HEK293 (cell line): ENCODE measurements at regions not wholly inside any gene's neighbourhood (a gene's known extent, or its start where the extent isn't known, plus 50 kb on each side); places are given as distances from the start of the nearest gene placed in this dataset.

Experiments used
- CTCF ChIP-seq: fragments of 450-650 bp; formaldehyde crosslinking; IDR thresholded peaks from 2 replicates; pipeline ENCODE4 v1.5.1; 2016; ENCODE audit warnings: missing biosample characterization, missing genetic modification characterization
- PATZ1 ChIP-seq: fragments of 450-650 bp; formaldehyde crosslinking; IDR thresholded peaks from 2 replicates; pipeline ENCODE4 v1.5.1; 2016; ENCODE audit warnings: missing biosample characterization, missing genetic modification characterization
- REST ChIP-seq: fragments of 450-650 bp; formaldehyde crosslinking; IDR thresholded peaks from 2 replicates; pipeline ENCODE4 v1.5.1; 2016; ENCODE audit warnings: missing biosample characterization, missing genetic modification characterization
- ZBTB11 ChIP-seq: fragments of 450-650 bp; formaldehyde crosslinking; conservative IDR thresholded peaks from 2 replicates; pipeline ENCODE4 v1.5.1; 2016; ENCODE audit warnings: low read depth, missing biosample characterization, missing genetic modification characterization
- ZNF114 ChIP-seq: fragments of 450-650 bp; formaldehyde crosslinking; IDR thresholded peaks from 2 replicates; pipeline ENCODE4 v1.5.0; 2017; ENCODE audit warnings: missing biosample characterization, missing genetic modification characterization

GRCh38 chr16:65453646-65454045 lies 331.8 kb upstream of the CDH11 start:
- TF ChIP-seq CTCF (tag by site-specific recombination): no peak
- no peak for TF ChIP-seq PATZ1 (tag by site-specific recombination)
- TF ChIP-seq REST (tag by site-specific recombination): no peak
- no peak for TF ChIP-seq ZNF114 (tag by site-specific recombination)
- TF ChIP-seq ZBTB11 (tag by site-specific recombination): no peak
